ENCODE measurements at regions not wholly inside any gene's neighbourhood (a gene's known extent, or its start where the extent isn't known, plus 50 kb on each side); places are given as distances from the start of the nearest gene placed in this dataset.
"Not testable (repeated sequence)": the region's sequence is repeated elsewhere in the genome, so short reads cannot be mapped to it uniquely, and the experiment has no call there.

DNA sequence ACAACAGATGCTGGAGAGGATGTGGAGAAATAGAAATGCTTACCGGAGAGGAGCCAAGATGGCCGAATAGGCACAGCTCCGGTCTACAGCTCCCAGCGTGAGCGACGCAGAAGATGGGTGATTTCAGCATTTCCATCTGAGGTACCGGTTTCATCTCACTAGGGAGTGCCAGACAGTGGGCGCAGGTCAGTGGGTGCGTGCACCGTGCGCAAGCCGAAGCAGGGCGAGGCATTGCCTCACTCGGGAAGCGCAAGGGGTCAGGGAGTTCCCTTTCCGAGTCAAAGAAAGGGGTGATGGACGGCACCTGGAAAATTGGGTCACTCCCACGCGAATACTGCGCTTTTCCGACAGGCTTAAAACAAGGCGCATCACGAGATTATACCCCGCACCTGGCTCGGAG lies 182.2 kb upstream of the CMC1 start:
- TF ChIP-seq, protein P1, sequence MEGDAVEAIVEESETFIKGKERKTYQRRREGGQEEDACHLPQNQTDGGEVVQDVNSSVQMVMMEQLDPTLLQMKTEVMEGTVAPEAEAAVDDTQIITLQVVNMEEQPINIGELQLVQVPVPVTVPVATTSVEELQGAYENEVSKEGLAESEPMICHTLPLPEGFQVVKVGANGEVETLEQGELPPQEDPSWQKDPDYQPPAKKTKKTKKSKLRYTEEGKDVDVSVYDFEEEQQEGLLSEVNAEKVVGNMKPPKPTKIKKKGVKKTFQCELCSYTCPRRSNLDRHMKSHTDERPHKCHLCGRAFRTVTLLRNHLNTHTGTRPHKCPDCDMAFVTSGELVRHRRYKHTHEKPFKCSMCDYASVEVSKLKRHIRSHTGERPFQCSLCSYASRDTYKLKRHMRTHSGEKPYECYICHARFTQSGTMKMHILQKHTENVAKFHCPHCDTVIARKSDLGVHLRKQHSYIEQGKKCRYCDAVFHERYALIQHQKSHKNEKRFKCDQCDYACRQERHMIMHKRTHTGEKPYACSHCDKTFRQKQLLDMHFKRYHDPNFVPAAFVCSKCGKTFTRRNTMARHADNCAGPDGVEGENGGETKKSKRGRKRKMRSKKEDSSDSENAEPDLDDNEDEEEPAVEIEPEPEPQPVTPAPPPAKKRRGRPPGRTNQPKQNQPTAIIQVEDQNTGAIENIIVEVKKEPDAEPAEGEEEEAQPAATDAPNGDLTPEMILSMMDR (IDR thresholded peaks at IDR 0.05) = not testable (repeated sequence)
- TF ChIP-seq POLR2A, EP300 (IDR thresholded peaks at IDR 0.05): not testable (repeated sequence)
